ENCODE measurements at regions not wholly inside any gene's neighbourhood (a gene's known extent, or its start where the extent isn't known, plus 50 kb on each side); places are given as distances from the start of the nearest gene placed in this dataset.

GRCh38 chr4:34139346-34139745 is 2105.0 kb downstream of the ARAP2 start:
- no peak for TF ChIP-seq EZH2 (IDR thresholded peaks at IDR 0.05; ENCODE audit: borderline replicate concordance)
- TF ChIP-seq, protein P1, sequence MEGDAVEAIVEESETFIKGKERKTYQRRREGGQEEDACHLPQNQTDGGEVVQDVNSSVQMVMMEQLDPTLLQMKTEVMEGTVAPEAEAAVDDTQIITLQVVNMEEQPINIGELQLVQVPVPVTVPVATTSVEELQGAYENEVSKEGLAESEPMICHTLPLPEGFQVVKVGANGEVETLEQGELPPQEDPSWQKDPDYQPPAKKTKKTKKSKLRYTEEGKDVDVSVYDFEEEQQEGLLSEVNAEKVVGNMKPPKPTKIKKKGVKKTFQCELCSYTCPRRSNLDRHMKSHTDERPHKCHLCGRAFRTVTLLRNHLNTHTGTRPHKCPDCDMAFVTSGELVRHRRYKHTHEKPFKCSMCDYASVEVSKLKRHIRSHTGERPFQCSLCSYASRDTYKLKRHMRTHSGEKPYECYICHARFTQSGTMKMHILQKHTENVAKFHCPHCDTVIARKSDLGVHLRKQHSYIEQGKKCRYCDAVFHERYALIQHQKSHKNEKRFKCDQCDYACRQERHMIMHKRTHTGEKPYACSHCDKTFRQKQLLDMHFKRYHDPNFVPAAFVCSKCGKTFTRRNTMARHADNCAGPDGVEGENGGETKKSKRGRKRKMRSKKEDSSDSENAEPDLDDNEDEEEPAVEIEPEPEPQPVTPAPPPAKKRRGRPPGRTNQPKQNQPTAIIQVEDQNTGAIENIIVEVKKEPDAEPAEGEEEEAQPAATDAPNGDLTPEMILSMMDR (IDR thresholded peaks at IDR 0.05; ENCODE audit: poor library complexity): no peak
- no peak for TF ChIP-seq EZH2phosphoT487 (IDR thresholded peaks at IDR 0.05; ENCODE audit: low read depth, severe bottlenecking, unreplicated experiment)
